ENCODE measurements at regions not wholly inside any gene's neighbourhood (a gene's known extent, or its start where the extent isn't known, plus 50 kb on each side); places are given as distances from the start of the nearest gene placed in this dataset.

- ATAC-seq (ENCODE audit: low read depth) (no peak), DNase-seq (no peak)
- TF ChIP-seq CTCF (IDR thresholded peaks at IDR 0.05) = no peak
- POLR2A ChIA-PET = no interaction called here
- peaks cover 2% of the 10 kb centered on the region for H3K27me3 Mint-ChIP-seq
- no peaks in the 10 kb centered on the region for H3K9me3 Mint-ChIP-seq
- no peak overlapping the region for H3K27ac Mint-ChIP-seq
- no peak overlapping the region for H3K4me3 Mint-ChIP-seq
- no peaks in the 10 kb centered on the region for H3K36me3 Mint-ChIP-seq (ENCODE audit: low read depth)
- H3K4me1 Mint-ChIP-seq = no peaks in the 10 kb centered on the region
- CTCF ChIA-PET = no interaction called here
- intact Hi-C loops (cut with micrococcal nuclease) = no loop called here
Observed at GRCh38 chr3:25884981-25885380, 95.1 kb downstream of the OXSM start.

- Mint-ChIP-seq H3K27ac (no peak overlapping the region), H3K36me3 (ENCODE audit: low read depth) (no peaks in the 10 kb centered on the region), H3K4me1 (no peaks in the 10 kb centered on the region), H3K9me3 (no peaks in the 10 kb centered on the region), H3K4me3 (no peak overlapping the region), H3K27me3 (peaks cover 2% of the 10 kb centered on the region)
- TF ChIP-seq CTCF (IDR thresholded peaks at IDR 0.05) = no peak
- DNase-seq = no peak
- intact Hi-C loops (cut with micrococcal nuclease) = no loop called here
- ATAC-seq (ENCODE audit: low read depth) = no peak
- CTCF ChIA-PET = no interaction called here
- POLR2A ChIA-PET = no interaction called here
Observed at GRCh38 chr3:25885544-25885943, 95.7 kb downstream of the OXSM start.

- no peak overlapping the region for H3K4me3 Mint-ChIP-seq
- no peak for TF ChIP-seq CTCF (IDR thresholded peaks at IDR 0.05)
- ChIA-PET POLR2A (no interaction called here), CTCF (no interaction called here)
- ATAC-seq (ENCODE audit: low read depth) (no peak), DNase-seq (no peak)
- no peak overlapping the region for H3K27ac Mint-ChIP-seq
- no peaks in the 10 kb centered on the region for H3K9me3 Mint-ChIP-seq
- H3K4me1 Mint-ChIP-seq = no peaks in the 10 kb centered on the region
- H3K36me3 Mint-ChIP-seq (ENCODE audit: low read depth) = no peaks in the 10 kb centered on the region
- H3K27me3 Mint-ChIP-seq = peaks cover 2% of the 10 kb centered on the region
- intact Hi-C loops (cut with micrococcal nuclease) = no loop called here
Observed at GRCh38 chr3:25887907-25888306, 98.0 kb downstream of the OXSM start.

DNA sequence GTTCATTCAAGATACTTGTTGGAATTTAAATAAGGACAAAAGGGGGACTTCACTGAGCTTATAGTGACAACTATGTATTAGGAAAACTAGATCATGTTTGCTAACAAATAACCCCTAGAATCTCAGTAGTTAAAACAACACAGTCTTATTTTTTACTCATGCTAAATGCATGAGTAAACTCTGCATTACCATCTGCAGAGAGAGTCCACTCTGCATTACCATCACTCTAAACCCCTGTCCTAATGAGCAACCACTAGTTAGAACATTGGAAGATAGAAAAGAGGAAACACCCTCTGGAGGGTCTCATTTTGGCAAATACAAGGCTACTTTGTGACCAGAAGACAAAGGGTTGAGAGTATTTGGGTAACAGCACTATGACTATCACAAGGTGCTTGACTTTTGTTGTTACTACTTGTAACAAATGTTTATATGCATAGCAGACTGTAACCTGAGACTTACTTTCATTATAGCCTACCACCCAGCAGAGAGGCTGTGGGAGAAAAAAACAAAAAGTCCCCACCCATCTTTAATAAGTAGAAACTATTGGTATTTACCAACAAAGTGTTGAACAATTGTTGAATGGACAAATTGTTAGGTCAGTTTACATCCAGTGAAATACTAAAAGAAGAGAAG is 99.1 kb downstream of the OXSM start:
- POLR2A ChIA-PET = no interaction called here
- DNase-seq = no peak
- intact Hi-C loops (cut with micrococcal nuclease) = no loop called here
- H3K4me3 Mint-ChIP-seq = no peak overlapping the region
- ATAC-seq (ENCODE audit: low read depth) = no peak
- no peak for TF ChIP-seq CTCF (IDR thresholded peaks at IDR 0.05)
- H3K36me3 Mint-ChIP-seq (ENCODE audit: low read depth) = no peaks in the 10 kb centered on the region
- H3K27ac Mint-ChIP-seq = no peak overlapping the region
- CTCF ChIA-PET = no interaction called here
- peaks cover 2% of the 10 kb centered on the region for H3K27me3 Mint-ChIP-seq
- H3K9me3 Mint-ChIP-seq = no peaks in the 10 kb centered on the region
- H3K4me1 Mint-ChIP-seq = no peaks in the 10 kb centered on the region

- Mint-ChIP-seq H3K9me3 (no peaks in the 10 kb centered on the region), H3K27ac (no peak overlapping the region), H3K36me3 (ENCODE audit: low read depth) (no peaks in the 10 kb centered on the region), H3K4me1 (no peaks in the 10 kb centered on the region), H3K27me3 (peaks cover 2% of the 10 kb centered on the region), H3K4me3 (no peak overlapping the region)
- intact Hi-C loops (cut with micrococcal nuclease) = no loop called here
- DNase-seq (no peak), ATAC-seq (ENCODE audit: low read depth) (no peak)
- no peak for TF ChIP-seq CTCF (IDR thresholded peaks at IDR 0.05)
- POLR2A ChIA-PET = no interaction called here
- CTCF ChIA-PET = no interaction called here
Observed at GRCh38 chr3:25889525-25889917, 99.6 kb downstream of the OXSM start.

All from activated B cell treated with CpG ODN at 0.5 μM for 24 hours (primary cell).